ENCODE measurements at regions not wholly inside any gene's neighbourhood (a gene's known extent, or its start where the extent isn't known, plus 50 kb on each side); places are given as distances from the start of the nearest gene placed in this dataset.

GRCh38 chr11:80293293-80293692, 852.5 kb upstream of the TENM4 start:
- DNase-seq (no peak), ATAC-seq (ENCODE audit: poor library complexity) (no peak)
- H3K27ac Mint-ChIP-seq = no peak overlapping the region
- H3K4me1 ChIP-seq (ENCODE audit: insufficient read depth, low read length) = no peaks in the 10 kb centered on the region
- H3K27me3 ChIP-seq (ENCODE audit: control insufficient read depth in 1 of 2, insufficient read depth in 2 of 2, low read length in 2 of 2) = no peaks in the 10 kb centered on the region
- no peak overlapping the region for H3K27ac ChIP-seq (ENCODE audit: low read depth in 1 of 2, low read length in 2 of 2)
- H3K36me3 Mint-ChIP-seq (ENCODE audit: low read depth) = no peaks in the 10 kb centered on the region
- no peaks in the 10 kb centered on the region for H3K4me1 Mint-ChIP-seq (ENCODE audit: low read depth)
- H3K9me3 ChIP-seq (ENCODE audit: control insufficient read depth in 1 of 2, insufficient read depth in 1 of 2, low read length in 2 of 2) = no peaks in the 10 kb centered on the region
- TF ChIP-seq, protein P1, sequence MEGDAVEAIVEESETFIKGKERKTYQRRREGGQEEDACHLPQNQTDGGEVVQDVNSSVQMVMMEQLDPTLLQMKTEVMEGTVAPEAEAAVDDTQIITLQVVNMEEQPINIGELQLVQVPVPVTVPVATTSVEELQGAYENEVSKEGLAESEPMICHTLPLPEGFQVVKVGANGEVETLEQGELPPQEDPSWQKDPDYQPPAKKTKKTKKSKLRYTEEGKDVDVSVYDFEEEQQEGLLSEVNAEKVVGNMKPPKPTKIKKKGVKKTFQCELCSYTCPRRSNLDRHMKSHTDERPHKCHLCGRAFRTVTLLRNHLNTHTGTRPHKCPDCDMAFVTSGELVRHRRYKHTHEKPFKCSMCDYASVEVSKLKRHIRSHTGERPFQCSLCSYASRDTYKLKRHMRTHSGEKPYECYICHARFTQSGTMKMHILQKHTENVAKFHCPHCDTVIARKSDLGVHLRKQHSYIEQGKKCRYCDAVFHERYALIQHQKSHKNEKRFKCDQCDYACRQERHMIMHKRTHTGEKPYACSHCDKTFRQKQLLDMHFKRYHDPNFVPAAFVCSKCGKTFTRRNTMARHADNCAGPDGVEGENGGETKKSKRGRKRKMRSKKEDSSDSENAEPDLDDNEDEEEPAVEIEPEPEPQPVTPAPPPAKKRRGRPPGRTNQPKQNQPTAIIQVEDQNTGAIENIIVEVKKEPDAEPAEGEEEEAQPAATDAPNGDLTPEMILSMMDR (IDR thresholded peaks at IDR 0.05) = no peak
- CTCF ChIA-PET = no interaction called here
- intact Hi-C loops (cut with DNase I, micrococcal nuclease) = no loop called here
- peaks cover 8% of the 10 kb centered on the region for H3K9me3 Mint-ChIP-seq
- POLR2A ChIA-PET = no interaction called here
- no peak overlapping the region for H3K4me3 Mint-ChIP-seq
- H3K27me3 Mint-ChIP-seq = no peaks in the 10 kb centered on the region
- H3K4me3 ChIP-seq (ENCODE audit: low read length) = no peak overlapping the region
- no peaks in the 10 kb centered on the region for H3K36me3 ChIP-seq (ENCODE audit: insufficient read depth, low read length)

DNA sequence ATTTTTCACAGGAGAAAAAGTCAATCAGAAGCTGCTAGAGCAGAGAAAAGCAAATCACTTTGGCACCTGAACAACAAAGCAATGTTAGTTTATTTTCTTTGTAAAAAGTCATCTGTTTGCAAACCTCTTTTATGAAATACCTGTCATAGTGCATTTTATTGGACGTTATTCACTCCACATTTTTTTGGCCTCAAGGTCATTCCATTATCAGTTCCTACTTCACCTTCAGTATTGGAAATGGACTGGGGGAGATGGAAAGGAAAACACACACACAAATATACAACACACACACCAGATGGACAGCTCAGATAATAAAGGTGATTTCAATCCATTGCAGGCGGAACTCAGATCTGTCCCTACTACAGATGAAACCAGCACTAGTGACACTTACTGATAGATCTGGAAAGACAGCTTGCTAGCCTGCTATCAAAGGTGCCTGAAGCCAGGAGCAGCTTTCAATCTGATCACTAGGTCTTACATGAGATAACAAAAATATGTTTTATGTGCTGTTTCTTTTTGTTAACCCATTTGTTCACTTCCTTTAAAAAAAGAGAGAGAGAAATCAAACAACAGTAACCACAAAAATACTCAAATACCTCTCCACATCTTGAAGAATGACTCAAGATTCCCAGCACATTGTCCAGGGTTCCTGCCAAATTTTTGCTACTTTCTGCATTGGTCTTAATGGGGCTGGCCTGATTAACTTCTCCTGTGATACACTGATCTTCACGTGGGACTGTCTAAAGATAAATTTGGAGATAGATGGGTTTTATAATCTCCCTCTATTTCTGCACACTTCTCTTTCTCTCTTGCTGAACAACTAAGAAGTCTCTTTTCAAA, 844.3 kb upstream of the TENM4 start:
- ATAC-seq (ENCODE audit: poor library complexity) (no peak), DNase-seq (no peak)
- H3K4me3 Mint-ChIP-seq = no peak overlapping the region
- H3K27ac Mint-ChIP-seq = no peak overlapping the region
- H3K9me3 Mint-ChIP-seq = peaks cover 18% of the 10 kb centered on the region
- Histone ChIP-seq H3K36me3 (ENCODE audit: insufficient read depth, low read length) (no peaks in the 10 kb centered on the region), H3K27ac (ENCODE audit: low read depth in 1 of 2, low read length in 2 of 2) (no peak overlapping the region), H3K9me3 (ENCODE audit: control insufficient read depth in 1 of 2, insufficient read depth in 1 of 2, low read length in 2 of 2) (no peaks in the 10 kb centered on the region), H3K4me1 (ENCODE audit: insufficient read depth, low read length) (no peaks in the 10 kb centered on the region), H3K27me3 (ENCODE audit: control insufficient read depth in 1 of 2, insufficient read depth in 2 of 2, low read length in 2 of 2) (no peaks in the 10 kb centered on the region), H3K4me3 (ENCODE audit: low read length) (no peak overlapping the region)
- TF ChIP-seq, protein P1 (IDR thresholded peaks at IDR 0.05) = no peak
- intact Hi-C loops (cut with DNase I, micrococcal nuclease) = no loop called here
- no peaks in the 10 kb centered on the region for H3K4me1 Mint-ChIP-seq (ENCODE audit: low read depth)
- ChIA-PET CTCF (no interaction called here), POLR2A (no interaction called here)
- H3K27me3 Mint-ChIP-seq = no peaks in the 10 kb centered on the region
- no peaks in the 10 kb centered on the region for H3K36me3 Mint-ChIP-seq (ENCODE audit: low read depth)

GRCh38 chr11:80282643-80283042, 841.8 kb upstream of the TENM4 start:
- Mint-ChIP-seq H3K27me3 (no peaks in the 10 kb centered on the region), H3K4me3 (no peak overlapping the region), H3K9me3 (peaks cover 18% of the 10 kb centered on the region), H3K27ac (no peak overlapping the region), H3K36me3 (ENCODE audit: low read depth) (no peaks in the 10 kb centered on the region), H3K4me1 (ENCODE audit: low read depth) (no peaks in the 10 kb centered on the region)
- ChIA-PET CTCF (no interaction called here), POLR2A (no interaction called here)
- TF ChIP-seq, protein P1 (IDR thresholded peaks at IDR 0.05) = no peak
- intact Hi-C loops (cut with DNase I, micrococcal nuclease) = no loop called here
- ATAC-seq (ENCODE audit: poor library complexity) (no peak), DNase-seq (no peak)
- Histone ChIP-seq H3K4me3 (ENCODE audit: low read length) (no peak overlapping the region), H3K9me3 (ENCODE audit: control insufficient read depth in 1 of 2, insufficient read depth in 1 of 2, low read length in 2 of 2) (no peaks in the 10 kb centered on the region), H3K4me1 (ENCODE audit: insufficient read depth, low read length) (no peaks in the 10 kb centered on the region), H3K36me3 (ENCODE audit: insufficient read depth, low read length) (no peaks in the 10 kb centered on the region), H3K27me3 (ENCODE audit: control insufficient read depth in 1 of 2, insufficient read depth in 2 of 2, low read length in 2 of 2) (no peaks in the 10 kb centered on the region), H3K27ac (ENCODE audit: low read depth in 1 of 2, low read length in 2 of 2) (no peak overlapping the region)

Measured in CD4-positive, alpha-beta T cell (primary cell).